Loucy (cell line): ENCODE measurements at regions not wholly inside any gene's neighbourhood (a gene's known extent, or its start where the extent isn't known, plus 50 kb on each side); places are given as distances from the start of the nearest gene placed in this dataset.

Experiments used
- CTCF ChIP-seq: fragments of 200-600 bp; sonication (generic); conservative IDR thresholded peaks from 2 replicates; pipeline ENCODE4 v1.5.1; 2014; ENCODE audit warnings: mild to moderate bottlenecking, antibody characterized with exemption, low read length
- EZH2phosphoT487 ChIP-seq: fragments of 200-600 bp; IDR thresholded peaks from 2 replicates; pipeline ENCODE4 v1.6.1; 2018; ENCODE audit warnings: antibody characterized with exemption, mild to moderate bottlenecking, moderate library complexity, borderline replicate concordance

DNA sequence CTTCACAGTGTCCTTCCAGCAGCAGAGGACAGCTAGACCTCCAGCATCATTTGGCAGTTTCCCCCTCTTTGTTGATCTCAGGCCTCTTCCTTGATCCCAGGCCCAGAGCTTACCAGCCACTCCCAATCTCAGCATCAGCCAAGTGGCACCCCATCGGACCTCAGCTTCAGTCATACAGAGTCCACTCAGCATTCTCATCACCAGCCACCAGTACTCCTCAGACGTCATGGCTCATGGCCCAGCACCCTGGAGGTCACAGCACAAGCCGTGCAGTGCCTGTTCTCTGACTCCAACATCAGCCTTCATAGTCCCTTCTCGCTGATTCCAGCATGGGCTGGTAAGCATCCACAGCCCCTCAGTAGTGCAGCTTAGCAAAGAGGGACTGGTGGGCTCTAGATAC, 487.6 kb upstream of the DAB1 start:
- TF ChIP-seq CTCF (no peak), EZH2phosphoT487 (no peak)
